HG02885 (cell line): ENCODE measurements at regions not wholly inside any gene's neighbourhood (a gene's known extent, or its start where the extent isn't known, plus 50 kb on each side); places are given as distances from the start of the nearest gene placed in this dataset.
"Not testable (repeated sequence)": the region's sequence is repeated elsewhere in the genome, so short reads cannot be mapped to it uniquely, and the experiment has no call there.

Experiments used
- ATAC-seq: cut with Tn5 transposase; IDR thresholded peaks from one replicate; pipeline ENCODE4 v1.9.1; 2021; ENCODE audit warnings: mild to moderate bottlenecking; ENCODE audit not compliant: unreplicated experiment, poor library complexity

DNA sequence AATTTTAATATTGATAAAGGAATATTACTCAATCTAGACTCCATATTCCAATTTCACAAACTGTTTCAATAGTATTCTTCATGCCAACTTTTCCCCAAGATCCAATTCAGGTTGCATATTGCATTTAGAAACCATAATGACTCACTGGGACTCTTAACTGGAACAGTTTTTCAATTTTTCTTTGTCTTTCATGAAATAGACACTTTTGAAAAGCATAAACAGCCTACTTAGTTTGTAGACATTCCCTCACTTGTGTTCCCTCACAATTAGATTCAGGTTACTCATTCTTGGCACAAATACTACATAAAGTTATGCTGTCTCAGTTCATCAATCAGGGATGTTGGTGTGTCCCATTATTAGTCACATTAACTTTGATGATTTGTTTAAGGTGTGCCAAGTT, 1768.4 kb upstream of the PIK3C3 start:
- no peak for ATAC-seq

DNA sequence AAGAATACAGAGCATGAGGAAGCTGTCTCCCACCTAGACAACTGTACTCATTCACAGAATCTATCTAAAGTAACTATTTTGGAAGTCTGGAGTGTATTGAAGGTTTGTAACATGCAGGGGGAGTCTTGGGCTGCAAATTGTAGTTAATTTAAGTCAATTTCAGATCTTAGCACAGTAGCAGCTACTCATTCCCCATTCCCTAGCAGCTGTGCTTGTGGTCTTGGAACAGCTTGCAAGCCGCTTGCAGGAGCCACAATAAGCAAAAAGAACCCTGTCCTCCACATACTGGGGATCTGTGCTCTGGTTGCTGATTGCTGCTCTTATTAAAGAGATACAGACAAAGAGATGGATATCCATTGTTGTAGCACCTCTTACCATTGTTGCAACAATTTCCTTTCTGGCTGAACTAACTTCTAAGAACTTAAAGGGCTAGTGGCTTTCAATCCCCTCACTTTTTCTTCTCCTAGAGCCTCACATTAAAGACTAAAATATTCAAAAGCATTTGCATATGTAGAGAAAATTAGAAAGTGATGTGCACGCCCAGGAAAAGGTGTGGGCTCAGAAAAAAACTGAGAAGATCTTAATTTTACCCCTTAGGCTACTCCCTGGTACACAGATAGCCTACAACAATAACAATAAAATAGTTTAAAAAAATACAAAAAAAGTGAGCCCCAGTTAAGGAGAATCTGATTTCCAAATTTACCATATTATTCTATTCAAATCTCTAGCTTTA, 1775.1 kb upstream of the PIK3C3 start:
- no peak for ATAC-seq

DNA sequence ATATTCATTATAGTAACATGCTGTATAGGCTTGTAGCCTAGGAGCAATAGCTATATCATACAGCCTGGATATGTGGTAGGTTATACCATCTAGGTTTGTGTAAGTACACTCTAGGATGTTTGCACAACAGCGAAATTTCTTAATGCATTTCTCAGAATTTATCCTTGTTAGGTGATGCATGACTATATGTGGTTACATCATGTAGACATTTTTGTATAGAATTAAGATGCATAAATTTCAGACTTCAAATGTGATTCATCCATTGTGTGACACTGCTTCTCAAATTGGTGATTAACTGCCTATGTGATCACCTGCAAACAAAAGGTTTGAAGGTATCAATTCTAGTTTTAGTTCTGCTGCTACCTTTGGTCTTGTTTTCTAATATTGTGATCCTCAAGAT, 1787.0 kb upstream of the PIK3C3 start:
- ATAC-seq = no peak

DNA sequence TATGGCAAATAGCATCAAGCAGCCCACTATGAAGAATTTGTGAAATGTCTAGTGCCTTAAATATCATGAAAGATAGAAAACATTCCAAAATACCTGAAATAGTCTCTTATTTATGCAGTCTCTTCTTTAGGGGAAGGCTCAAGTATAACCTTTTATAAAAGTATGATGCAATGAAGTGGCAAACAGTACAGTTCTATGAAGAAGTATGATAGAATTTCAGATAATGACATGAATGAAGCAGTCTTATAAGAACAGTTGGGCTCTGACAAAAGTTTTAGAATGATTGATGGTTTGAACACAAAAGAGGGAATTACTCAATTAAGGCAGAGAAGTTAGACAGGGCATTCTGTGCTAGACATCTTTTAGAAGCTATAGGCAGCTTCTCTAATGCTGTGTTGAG, 1791.8 kb upstream of the PIK3C3 start:
- ATAC-seq = no peak

DNA sequence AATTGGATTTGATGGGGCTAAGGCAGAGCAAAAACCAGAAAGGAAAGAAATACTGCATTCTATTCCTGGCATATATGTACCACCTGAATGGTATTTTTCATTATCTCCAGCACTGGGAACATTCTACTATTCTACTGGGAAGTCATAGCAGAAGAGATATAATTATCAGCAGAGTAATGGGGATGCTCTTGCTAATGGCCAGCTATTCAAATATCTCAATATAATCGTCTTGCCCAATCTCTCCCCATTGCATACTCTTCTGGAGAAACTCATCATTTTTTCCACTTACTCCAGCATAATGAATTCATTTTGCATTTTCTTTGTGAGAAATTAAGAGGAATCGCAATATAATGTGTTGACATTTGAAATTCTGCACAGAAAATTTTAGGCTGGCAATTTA, 1794.7 kb upstream of the PIK3C3 start:
- ATAC-seq = no peak

DNA sequence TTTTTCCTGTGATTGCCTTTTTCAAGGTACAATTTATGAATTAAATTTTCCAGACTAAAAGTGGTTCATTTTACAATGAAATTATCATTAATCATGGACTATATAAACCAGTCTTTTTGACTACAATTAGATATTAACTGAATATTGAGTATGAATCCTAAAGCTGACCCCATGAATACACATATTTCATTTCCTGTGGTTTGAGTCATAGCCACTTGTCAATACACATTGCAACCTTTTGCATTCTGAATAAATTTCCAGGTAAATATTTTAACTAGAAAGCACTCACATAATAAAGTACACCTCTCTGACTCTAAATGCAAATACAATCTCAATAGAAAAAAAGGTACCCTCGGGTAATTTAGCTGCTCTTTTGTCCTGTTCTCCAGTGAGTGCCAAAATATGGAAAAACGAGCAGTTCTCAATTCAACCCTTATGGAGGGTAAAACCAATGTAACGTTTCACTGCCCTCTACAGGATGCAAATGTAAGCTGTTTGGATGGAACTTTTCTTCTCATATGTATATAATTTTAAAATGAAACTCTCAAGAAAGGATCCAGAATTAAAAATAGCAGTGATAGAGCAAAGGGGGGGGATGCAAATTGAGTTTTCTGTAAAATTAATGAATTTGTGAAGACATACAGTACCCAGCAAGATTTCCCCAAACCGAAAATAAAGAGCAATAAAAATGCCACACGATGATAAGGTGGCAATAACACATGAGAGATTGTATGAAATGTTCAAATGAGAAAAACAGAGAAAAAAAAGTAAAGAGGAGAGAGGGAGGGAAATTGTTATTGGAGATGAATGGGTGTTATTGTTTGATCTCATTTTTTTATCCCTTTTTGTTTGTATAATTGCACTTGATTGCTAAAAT, 1795.7 kb upstream of the PIK3C3 start:
- no peak for ATAC-seq

DNA sequence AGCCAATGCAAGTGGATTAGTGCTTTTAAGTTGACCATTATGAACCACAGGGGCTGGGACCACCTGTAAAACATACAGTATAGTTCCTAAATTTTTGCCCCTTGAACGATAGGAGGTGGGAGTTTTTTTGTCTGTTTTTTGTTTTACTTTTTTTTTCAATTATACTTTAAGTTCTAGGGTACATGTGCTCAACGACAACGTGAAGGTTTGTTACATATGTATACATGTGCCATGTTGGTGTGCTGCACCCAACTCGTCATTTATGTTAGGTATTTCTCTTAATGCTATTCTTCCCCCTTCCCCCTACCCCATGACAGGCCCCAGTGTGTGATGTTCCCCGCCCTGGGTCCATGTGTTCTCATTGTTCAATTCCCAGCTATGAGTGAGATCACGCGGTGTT, 1797.9 kb upstream of the PIK3C3 start:
- ATAC-seq = no peak

DNA sequence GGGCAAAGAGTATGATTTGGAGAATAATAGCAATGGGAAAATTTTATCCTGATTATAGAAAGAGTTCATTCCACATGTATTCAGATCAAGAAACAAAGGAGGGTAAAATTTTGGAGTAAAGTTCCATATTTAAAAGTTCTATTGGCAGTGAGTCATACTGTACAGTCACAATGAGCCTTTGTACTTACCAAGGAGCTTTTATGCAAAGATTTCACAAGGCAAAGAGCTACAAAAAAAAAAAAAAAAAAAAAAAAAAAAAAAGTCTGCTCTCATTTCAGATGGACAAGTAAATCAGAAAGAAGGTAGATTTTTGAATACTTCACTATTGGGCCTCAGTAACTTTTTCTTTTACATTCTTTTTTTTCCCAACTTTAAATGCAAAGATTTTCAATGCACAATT, 1802.2 kb upstream of the PIK3C3 start:
- ATAC-seq = no peak

DNA sequence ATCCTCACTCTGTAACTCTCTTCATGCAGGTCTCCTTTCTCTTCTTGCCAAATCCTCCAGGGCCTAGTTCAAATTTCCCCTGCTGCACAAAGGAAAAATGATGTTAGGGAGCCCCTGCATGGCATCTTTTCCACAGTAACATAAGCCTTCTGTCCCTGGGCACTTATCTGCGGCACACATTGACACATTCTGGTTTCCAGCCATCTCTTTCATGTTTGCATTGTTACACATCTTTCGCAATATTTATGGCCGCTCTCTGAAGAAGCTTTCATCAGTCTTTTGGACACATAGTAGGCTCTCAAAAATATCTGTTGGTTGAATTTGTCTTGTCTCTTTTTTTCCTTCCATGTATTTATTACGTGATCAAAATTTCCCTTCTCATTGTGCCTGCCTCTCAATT, 1806.1 kb upstream of the PIK3C3 start:
- no peak for ATAC-seq

DNA sequence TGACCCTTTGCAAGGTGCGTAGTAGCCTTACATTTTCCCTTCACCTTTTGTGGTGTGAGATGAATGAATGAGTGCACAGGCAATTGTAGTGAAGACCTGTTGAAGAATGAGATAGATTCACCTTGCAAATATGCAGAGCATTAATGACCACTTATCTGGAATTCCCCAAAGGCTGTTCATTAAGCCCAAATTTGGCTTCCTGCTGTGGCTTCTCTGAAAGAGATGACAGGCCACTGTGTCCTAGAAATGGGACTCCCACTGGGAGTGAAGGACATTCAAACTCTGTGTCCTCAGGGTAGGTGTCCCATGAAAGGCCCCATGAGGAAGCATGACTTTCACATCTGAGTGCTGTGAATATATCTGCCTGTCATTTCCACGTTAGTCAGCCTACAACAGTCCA, 1821.8 kb upstream of the PIK3C3 start:
- no peak for ATAC-seq

DNA sequence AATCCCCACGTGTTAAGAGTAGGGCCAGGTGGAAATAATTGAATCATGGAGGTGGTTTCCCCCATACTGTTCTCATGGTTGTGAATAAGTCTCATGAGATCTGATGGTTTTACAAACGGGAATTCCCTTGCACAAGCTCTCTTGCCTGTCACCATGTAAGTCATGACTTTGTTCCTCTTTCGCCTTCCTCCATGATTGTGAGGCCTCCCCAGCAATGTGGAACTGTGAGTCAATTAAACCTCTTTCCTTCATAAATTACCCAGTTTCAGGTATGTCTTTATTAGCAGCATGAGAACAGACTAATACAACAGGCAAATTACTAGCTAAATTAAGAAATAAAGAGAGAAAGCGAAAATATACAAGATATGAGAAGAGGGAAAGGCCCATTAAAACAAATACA, 1822.6 kb upstream of the PIK3C3 start:
- ATAC-seq = peak; percentile 44

DNA sequence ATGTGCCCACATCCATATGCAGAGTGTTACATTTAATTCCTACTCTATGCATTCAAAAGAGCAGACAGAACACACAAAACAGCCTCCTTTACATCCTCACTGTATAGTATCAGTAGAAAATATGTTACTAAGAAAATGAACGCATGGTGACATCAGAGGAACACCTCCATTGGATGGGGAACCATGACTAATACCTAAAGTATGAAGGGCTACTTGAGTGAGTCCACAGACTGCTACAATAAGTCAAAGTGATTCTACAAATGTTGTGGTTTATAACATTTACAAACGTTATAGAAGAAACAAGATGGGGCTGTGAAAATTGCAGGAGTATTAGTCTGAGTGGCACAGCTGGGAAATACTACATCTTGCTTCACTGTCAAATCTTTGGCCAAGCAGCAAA, 1830.9 kb upstream of the PIK3C3 start:
- peak; percentile 40 for ATAC-seq

DNA sequence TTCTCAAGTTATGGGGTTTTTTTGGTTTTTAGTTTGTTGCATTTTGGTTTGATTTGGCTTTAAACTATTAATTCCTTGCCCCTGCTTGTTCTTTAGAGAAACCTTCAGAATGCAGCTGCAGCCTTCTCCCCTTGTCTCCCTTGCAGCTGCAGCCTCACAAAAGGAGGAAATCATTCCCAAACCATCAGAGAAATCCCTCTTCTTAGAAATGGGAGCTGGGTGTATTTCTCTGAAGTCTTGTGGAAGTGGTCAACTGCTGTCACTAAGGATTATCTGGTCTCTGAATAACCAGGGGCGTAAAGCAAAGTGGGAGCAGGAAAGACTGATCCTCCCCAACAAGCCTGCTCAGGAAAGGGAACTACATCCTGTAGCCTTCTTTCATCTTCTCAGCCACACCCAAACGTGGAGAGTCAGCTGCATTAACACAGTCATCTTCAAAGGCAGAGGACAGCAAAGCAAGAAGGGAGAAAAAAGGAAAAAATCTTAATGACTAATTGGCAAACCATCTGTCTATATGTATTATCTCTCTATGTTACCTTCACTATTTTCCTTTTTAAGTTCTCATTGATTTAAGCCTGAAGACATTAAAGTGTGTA, 1834.1 kb upstream of the PIK3C3 start:
- ATAC-seq = no peak

DNA sequence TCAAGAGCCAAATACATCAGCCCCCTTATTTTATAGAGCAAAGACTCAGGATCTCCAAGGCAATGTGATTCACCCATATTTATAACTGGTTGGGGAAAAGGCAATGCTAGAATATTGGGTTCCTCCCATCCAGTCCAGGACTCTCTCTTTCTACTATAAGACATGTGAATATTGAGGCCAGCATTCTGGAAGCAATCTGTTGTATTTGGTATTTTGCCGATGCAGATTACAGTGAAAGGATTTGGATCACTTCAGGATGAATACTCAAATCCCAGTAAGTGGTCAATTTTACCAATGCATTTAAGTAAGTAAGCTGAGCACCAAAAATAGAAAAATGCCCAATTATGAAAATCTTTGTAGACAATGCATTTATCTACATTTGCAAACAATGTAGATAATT, 1834.7 kb upstream of the PIK3C3 start:
- no peak for ATAC-seq

DNA sequence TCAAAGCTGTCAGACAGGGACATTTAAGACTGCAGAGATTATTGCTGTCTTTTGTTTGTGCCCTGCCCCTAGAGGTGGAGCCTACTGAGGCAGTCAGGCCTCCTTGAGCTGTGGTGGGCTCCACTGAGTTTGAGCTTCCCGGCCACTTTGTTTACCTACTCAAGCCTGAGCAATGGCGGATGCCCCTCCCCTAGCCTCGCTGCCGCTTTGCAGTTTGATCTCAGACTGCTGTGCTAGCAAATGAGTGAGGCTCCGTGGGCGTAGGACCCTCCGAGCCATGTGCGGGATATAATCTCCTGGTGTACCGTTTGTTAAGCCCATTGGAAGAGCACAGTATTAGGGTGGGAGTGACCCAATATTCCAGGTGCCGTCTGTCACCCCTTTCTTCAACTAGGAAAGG, 1835.5 kb upstream of the PIK3C3 start:
- not testable (repeated sequence) for ATAC-seq

DNA sequence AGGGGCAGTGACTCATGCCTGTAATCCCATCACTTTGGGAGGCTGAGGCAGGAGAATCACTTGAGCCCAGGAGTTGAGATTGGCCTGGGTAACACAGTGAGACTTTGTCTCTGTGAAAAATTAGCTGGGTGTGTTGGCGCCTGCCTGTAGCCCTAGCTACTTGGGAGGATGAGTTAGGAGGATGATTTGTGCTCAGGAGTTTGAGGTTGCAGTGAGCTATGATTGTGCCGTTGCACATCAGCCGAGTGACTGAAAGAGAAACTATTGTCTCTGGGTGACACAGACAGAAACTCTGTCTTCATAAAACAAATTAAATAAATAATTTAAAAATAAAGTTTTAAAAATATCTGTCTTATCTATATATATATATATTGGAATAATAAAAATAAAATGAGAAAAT, 1844.6 kb upstream of the PIK3C3 start:
- no peak for ATAC-seq

DNA sequence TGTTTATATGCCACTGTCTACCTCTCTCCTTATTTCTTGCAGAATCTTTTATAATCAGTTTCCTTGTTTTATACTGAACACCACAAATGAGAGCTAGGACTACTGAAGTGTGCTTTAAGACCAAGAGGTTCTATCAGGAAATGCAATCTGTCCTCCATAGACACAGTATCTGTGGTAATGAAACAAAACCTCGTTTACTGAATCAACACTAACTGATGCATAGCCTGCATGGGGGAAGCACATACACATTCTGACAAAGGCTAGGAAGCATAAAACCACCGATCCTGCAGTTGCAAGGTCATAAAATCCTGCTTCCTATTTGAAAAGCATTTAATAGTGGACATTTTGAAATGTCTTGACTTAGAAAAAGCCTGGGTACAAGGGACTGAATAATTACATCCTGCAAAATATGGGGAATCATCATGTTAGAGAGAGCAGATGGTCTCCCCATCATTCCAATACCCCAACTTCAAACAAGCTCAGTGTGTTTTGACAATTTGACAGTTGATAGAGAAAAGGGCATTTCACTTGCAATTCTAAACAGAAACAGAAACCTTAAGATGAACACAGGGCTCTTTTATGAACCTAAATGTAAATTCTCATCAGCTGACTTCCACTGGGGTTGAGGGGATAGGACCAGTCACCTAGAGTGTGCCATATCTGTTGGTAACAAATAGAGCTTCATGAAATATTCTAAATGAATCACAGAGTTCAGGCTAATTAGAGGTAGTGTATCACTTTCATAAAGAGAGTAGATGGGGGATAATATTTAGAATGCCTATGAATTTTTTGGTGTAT, 1845.6 kb upstream of the PIK3C3 start:
- no peak for ATAC-seq

DNA sequence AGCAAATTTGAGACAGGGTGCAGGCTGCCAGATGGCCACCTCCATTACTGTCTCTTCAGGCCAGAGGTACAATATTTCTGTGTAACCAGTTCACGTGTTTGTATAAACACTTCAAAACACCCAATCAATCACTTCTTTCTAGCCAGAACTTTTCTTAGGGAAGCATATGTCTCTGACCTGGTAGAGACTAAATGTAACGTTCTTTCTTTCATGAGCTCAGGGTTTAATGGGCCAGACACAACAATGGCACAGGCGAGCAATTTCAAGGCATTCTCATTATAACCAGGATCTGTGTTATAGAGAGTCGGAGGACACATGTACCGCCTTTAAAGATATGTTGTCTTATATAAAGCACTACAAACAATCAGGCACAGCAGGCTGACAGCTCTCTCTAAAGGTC, 1846.4 kb upstream of the PIK3C3 start:
- no peak for ATAC-seq

DNA sequence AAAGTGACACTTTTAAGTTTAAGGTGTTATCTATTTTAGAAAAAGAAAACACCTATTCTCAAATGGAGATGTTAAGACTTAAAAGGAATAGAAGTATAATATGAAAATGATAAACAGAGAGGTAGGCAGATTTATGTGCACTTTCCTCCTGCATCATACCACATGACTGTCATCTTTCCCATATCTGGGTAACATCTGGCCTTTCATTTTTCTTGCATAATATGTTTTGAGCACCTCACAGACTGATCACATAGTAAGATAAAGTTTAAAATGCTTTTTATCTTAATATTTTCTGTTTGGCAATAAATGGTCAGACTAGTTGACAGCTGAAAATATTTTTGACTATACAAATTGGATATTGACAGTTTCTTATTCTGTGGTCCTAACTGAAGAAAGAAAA, 1852.1 kb upstream of the PIK3C3 start:
- ATAC-seq = no peak

DNA sequence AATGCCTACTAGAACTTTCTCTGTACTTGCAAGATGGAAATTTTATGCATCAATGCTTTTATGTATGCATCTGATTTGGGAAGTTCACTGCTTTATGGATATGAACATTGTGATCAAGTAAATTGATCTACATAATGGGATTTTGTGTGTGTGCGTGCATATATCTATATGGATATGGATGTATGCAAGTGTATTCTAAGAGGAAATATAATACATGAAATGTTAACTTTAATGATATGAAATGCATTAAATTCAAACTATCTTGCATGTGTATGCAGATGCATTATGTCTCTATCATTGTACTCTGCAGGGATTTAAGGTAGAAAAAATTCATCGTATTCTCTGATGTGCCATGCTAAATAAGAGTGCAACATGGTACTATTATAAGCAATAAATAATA, 1855.4 kb upstream of the PIK3C3 start:
- ATAC-seq = no peak

DNA sequence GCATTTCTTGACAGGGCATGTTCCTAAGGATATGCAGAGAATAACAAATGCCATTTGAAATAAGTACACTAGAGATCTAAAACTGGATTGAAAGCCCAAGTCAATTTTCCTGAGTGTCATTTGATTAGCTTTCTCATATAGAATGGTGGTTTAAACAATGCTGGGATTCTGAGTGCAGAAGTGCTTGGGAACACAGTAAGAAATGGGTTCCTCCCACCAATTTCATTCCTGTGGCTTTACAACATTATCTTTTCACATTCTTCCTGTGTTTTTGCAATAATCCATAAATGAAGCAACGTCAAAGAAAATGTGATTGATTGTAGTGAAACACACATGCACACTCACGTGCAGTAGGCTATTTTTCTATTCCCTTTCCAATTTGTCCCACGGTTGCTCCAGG, 1858.4 kb upstream of the PIK3C3 start:
- no peak for ATAC-seq
